ENCODE measurements at regions not wholly inside any gene's neighbourhood (a gene's known extent, or its start where the extent isn't known, plus 50 kb on each side); places are given as distances from the start of the nearest gene placed in this dataset.

DNA sequence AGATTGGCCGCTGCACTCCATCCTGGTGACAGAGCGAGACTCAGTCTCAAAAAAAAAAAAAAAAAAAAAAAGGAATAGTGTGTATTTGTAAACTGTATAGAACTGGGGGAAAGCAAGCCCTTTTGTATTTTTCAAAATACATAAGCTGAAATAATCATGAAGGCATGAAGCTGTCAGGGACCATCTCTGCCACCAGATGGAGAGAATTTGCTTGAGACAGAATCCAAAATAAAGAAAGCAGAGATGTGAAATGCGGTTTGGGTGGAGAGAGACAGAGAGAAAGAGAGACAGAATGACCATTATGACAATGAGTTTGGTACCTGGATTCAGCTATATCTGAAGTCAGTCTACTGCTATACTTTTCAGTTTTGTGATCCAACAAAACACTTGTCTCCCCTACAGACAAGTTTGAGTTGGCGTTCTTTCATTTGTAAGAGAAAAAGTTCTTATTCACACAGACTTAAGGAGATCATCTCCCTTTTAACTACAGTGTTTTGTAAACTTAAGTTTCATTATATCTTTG is 155.7 kb upstream of the LRIG3 start (continued):
- TF ChIP-seq, protein P1, sequence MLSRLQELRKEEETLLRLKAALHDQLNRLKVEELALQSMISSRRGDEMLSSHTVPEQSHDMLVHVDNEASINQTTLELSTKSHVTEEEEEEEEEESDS (CRISPR knock-in tag; IDR thresholded peaks at IDR 0.05; ENCODE audit: borderline replicate concordance), result no peak
- TF ChIP-seq ZSCAN22 (CRISPR knock-in tag; IDR thresholded peaks at IDR 0.05), result no peak
- TF ChIP-seq, protein P2, sequence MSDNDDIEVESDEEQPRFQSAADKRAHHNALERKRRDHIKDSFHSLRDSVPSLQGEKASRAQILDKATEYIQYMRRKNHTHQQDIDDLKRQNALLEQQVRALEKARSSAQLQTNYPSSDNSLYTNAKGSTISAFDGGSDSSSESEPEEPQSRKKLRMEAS (IDR thresholded peaks at IDR 0.05), result no peak
- TF ChIP-seq ZNF124 (CRISPR knock-in tag; IDR thresholded peaks at IDR 0.05), result no peak
- no peak for TF ChIP-seq STAG1 (CRISPR knock-in tag; IDR thresholded peaks at IDR 0.05)
- TF ChIP-seq U2AF2 (IDR thresholded peaks at IDR 0.05; ENCODE audit: low read depth, low read length), result no peak
- no peak for TF ChIP-seq ATF7 (IDR thresholded peaks at IDR 0.05)
- no peak for TF ChIP-seq ATF7 (CRISPR knock-in tag; IDR thresholded peaks at IDR 0.05)
- TF ChIP-seq, protein P3, sequence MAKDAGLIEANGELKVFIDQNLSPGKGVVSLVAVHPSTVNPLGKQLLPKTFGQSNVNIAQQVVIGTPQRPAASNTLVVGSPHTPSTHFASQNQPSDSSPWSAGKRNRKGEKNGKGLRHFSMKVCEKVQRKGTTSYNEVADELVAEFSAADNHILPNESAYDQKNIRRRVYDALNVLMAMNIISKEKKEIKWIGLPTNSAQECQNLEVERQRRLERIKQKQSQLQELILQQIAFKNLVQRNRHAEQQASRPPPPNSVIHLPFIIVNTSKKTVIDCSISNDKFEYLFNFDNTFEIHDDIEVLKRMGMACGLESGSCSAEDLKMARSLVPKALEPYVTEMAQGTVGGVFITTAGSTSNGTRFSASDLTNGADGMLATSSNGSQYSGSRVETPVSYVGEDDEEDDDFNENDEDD (CRISPR knock-in tag; IDR thresholded peaks at IDR 0.05; ENCODE audit: borderline replicate concordance), result no peak
- TF ChIP-seq EP300 (IDR thresholded peaks at IDR 0.05; ENCODE audit: low read depth in 2 of 2, low read length in 2 of 2), result no peak
- no peak for TF ChIP-seq EP300 (CRISPR knock-in tag; IDR thresholded peaks at IDR 0.05; ENCODE audit: borderline replicate concordance)
- TF ChIP-seq PHF8 (CRISPR knock-in tag; IDR thresholded peaks at IDR 0.05), result no peak

DNA sequence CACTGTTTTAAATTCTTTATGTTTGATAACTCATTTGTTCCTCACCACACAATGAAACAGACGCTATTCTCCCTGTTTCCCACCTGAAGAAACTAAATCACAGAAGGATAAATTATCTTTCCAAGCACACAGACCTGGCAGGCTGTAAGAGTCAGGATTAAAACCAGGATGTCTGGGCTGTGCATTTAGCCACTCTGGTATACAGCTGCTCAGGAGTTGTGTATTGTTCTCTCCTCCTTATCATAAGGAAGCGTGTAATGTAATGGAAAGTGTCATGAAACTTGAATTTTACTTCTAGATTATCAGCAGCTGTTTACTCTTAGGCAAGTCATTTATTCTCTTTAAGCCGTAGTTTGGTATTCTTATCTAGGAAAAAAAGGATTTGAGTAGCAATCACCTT is 154.8 kb upstream of the LRIG3 start:
- H3K4me1 ChIP-seq (ENCODE audit: insufficient read depth, low read length), result no peaks in the 10 kb centered on the region
- TF ChIP-seq, protein P4, sequence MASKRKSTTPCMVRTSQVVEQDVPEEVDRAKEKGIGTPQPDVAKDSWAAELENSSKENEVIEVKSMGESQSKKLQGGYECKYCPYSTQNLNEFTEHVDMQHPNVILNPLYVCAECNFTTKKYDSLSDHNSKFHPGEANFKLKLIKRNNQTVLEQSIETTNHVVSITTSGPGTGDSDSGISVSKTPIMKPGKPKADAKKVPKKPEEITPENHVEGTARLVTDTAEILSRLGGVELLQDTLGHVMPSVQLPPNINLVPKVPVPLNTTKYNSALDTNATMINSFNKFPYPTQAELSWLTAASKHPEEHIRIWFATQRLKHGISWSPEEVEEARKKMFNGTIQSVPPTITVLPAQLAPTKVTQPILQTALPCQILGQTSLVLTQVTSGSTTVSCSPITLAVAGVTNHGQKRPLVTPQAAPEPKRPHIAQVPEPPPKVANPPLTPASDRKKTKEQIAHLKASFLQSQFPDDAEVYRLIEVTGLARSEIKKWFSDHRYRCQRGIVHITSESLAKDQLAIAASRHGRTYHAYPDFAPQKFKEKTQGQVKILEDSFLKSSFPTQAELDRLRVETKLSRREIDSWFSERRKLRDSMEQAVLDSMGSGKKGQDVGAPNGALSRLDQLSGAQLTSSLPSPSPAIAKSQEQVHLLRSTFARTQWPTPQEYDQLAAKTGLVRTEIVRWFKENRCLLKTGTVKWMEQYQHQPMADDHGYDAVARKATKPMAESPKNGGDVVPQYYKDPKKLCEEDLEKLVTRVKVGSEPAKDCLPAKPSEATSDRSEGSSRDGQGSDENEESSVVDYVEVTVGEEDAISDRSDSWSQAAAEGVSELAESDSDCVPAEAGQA (IDR thresholded peaks at IDR 0.05; ENCODE audit: low read depth), result no peak
- TF ChIP-seq, protein P4 (CRISPR knock-in tag; IDR thresholded peaks at IDR 0.05; ENCODE audit: borderline replicate concordance), result no peak
- TF ChIP-seq, protein P5, sequence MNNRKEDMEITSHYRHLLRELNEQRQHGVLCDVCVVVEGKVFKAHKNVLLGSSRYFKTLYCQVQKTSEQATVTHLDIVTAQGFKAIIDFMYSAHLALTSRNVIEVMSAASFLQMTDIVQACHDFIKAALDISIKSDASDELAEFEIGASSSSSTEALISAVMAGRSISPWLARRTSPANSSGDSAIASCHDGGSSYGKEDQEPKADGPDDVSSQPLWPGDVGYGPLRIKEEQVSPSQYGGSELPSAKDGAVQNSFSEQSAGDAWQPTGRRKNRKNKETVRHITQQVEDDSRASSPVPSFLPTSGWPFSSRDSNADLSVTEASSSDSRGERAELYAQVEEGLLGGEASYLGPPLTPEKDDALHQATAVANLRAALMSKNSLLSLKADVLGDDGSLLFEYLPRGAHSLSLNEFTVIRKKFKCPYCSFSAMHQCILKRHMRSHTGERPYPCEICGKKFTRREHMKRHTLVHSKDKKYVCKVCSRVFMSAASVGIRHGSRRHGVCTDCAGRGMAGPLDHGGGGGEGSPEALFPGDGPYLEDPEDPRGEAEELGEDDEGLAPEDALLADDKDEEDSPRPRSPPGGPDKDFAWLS (CRISPR knock-in tag; IDR thresholded peaks at IDR 0.05; ENCODE audit: borderline replicate concordance), result no peak
- TF ChIP-seq NPAS2 (CRISPR knock-in tag; IDR thresholded peaks at IDR 0.05; ENCODE audit: borderline replicate concordance), result no peak

More for the DNA sequence above, 154.8 kb upstream of the LRIG3 start:
- H3K27ac ChIP-seq (ENCODE audit: extremely low read length, insufficient read depth, low read length), result no peak overlapping the region
- ATAC-seq (no peak), DNase-seq (ENCODE audit: low spot score) (no peak), FAIRE-seq (no peak)
- no peaks in the 10 kb centered on the region; a peak in 1 of 5 replicates for H3K27me3 ChIP-seq (ENCODE audit: control insufficient read depth in 1 of 2, insufficient read depth in 2 of 2, low read length in 2 of 2)
- no peaks in the 10 kb centered on the region for H3K9me3 ChIP-seq (ENCODE audit: low read length)
- no peak overlapping the region for H3K4me2 ChIP-seq (ENCODE audit: low read depth, low read length)
- intact Hi-C loops (cut with micrococcal nuclease; ENCODE audit: unreplicated experiment), result no loop called here
- ChIA-PET POLR2A (no interaction called here), CTCF (ENCODE audit: low intra/inter-chr PET ratio, low total read pairs) (no interaction called here)
- H4K20me1 ChIP-seq (ENCODE audit: insufficient read depth, low read length), result no peaks in the 10 kb centered on the region
- H3K4me3 ChIP-seq (replicated peaks in 1 of 3; ENCODE audit: insufficient read depth in 1 of 3, low read depth in 2 of 3, low read length in 3 of 3), result no peak overlapping the region
- H3K79me2 ChIP-seq (ENCODE audit: insufficient read depth, low read length), result no peaks in the 10 kb centered on the region
- H3K36me3 ChIP-seq (replicated peaks in 1 of 2; ENCODE audit: control insufficient read depth in 1 of 2, insufficient read depth in 2 of 2, low read length in 2 of 2), result no peaks in the 10 kb centered on the region
- in situ Hi-C loops (cut with HindIII; ENCODE audit: extremely low pct_ligation_motif_present, low pct_unique_long_range_greater_than_20kb), result no loop called here
- no peak overlapping the region for H3K9ac ChIP-seq (ENCODE audit: insufficient read depth, low read depth, low read length)
- 4% methylated on average over 3 of the region's 3 CpGs for WGBS (ENCODE audit: low lambda C conversion rate)
- no peak overlapping the region for H2AFZ ChIP-seq (ENCODE audit: low read length)
- no TSS peak for BruUV-seq (replicated peaks)

Data from HepG2 (cell line).